Muscle layer of duodenum (tissue), 2 donors: ENCODE measurements at regions not wholly inside any gene's neighbourhood (a gene's known extent, or its start where the extent isn't known, plus 50 kb on each side); places are given as distances from the start of the nearest gene placed in this dataset.

Source experiments
- H3K27ac ChIP-seq: one replicate; pipeline ENCODE4 v1.7.0; 2013; ENCODE audit warnings: mild to moderate bottlenecking, low read length
- H3K27me3 ChIP-seq: one replicate; pipeline ENCODE4 v1.7.0; 2013; ENCODE audit warnings: low read depth, mild to moderate bottlenecking, control low read depth, low read length
- H3K36me3 ChIP-seq, 2 donors: one replicate each; pipeline ENCODE4 v1.7.0; 2013; ENCODE audit warnings: low read length in 2 of 2, control low read depth in 1 of 2, mild to moderate bottlenecking in 1 of 2; ENCODE audit not compliant: insufficient read depth in 2 of 2, control insufficient read depth in 1 of 2
- H3K4me1 ChIP-seq, 2 donors: one replicate each; pipeline ENCODE4 v1.7.0; 2013; ENCODE audit warnings: low read length in 2 of 2, mild to moderate bottlenecking in 2 of 2, control low read depth in 1 of 2, moderate library complexity in 1 of 2; ENCODE audit not compliant: insufficient read depth in 2 of 2, control insufficient read depth in 1 of 2
- H3K4me3 ChIP-seq, 2 donors: one replicate each; pipeline ENCODE4 v1.7.0; 2013; ENCODE audit warnings: low read length in 2 of 2, low read depth in 1 of 2, mild to moderate bottlenecking in 1 of 2
- H3K9me3 ChIP-seq, 2 donors: one replicate each; pipeline ENCODE4 v1.7.0; 2013; ENCODE audit warnings: low read length in 2 of 2, control low read depth in 1 of 2, mild to moderate bottlenecking in 1 of 2; ENCODE audit not compliant: control insufficient read depth in 1 of 2
- donor health status: healthy.

- Histone ChIP-seq H3K27me3 (no peaks in the 10 kb centered on the region), H3K27ac (no peak overlapping the region), H3K36me3 (no peaks in the 10 kb centered on the region), H3K4me1 (no peaks in the 10 kb centered on the region), H3K9me3 (no peaks in the 10 kb centered on the region), H3K4me3 (no peak overlapping the region)
Measured at GRCh38 chr2:21353879-21354679, 230.3 kb downstream of the TDRD15 start.

- Histone ChIP-seq H3K9me3 (no peaks in the 10 kb centered on the region), H3K36me3 (no peaks in the 10 kb centered on the region), H3K27ac (no peak overlapping the region), H3K4me1 (no peaks in the 10 kb centered on the region), H3K27me3 (no peaks in the 10 kb centered on the region), H3K4me3 (no peak overlapping the region)
Measured at GRCh38 chr2:21356086-21356856, 232.5 kb downstream of the TDRD15 start.

- Histone ChIP-seq H3K4me3 (no peak overlapping the region), H3K9me3 (no peaks in the 10 kb centered on the region), H3K4me1 (no peaks in the 10 kb centered on the region), H3K36me3 (no peaks in the 10 kb centered on the region), H3K27ac (no peak overlapping the region), H3K27me3 (no peaks in the 10 kb centered on the region)
Measured at GRCh38 chr2:21356857-21357255, 233.1 kb downstream of the TDRD15 start.

GRCh38 chr2:21358976-21359375 lies 235.2 kb downstream of the TDRD15 start:
- H3K27ac ChIP-seq, result no peak overlapping the region
- no peaks in the 10 kb centered on the region for H3K4me1 ChIP-seq
- H3K36me3 ChIP-seq, result no peaks in the 10 kb centered on the region
- H3K27me3 ChIP-seq, result no peaks in the 10 kb centered on the region
- no peaks in the 10 kb centered on the region for H3K9me3 ChIP-seq
- H3K4me3 ChIP-seq, result no peak overlapping the region

GRCh38 chr2:21361384-21361783 lies 237.6 kb downstream of the TDRD15 start:
- H3K27me3 ChIP-seq, result no peaks in the 10 kb centered on the region
- no peaks in the 10 kb centered on the region for H3K36me3 ChIP-seq
- no peaks in the 10 kb centered on the region for H3K9me3 ChIP-seq
- H3K4me1 ChIP-seq, result no peaks in the 10 kb centered on the region
- no peak overlapping the region for H3K27ac ChIP-seq
- H3K4me3 ChIP-seq, result no peak overlapping the region

GRCh38 chr2:21361957-21362486 lies 238.3 kb downstream of the TDRD15 start:
- Histone ChIP-seq H3K4me1 (no peaks in the 10 kb centered on the region), H3K27ac (no peak overlapping the region)

GRCh38 chr2:21363364-21363763 lies 239.6 kb downstream of the TDRD15 start:
- Histone ChIP-seq H3K27me3 (no peaks in the 10 kb centered on the region), H3K4me1 (no peaks in the 10 kb centered on the region), H3K36me3 (no peaks in the 10 kb centered on the region), H3K27ac (no peak overlapping the region), H3K4me3 (no peak overlapping the region), H3K9me3 (no peaks in the 10 kb centered on the region)

More at GRCh38 chr2:21361957-21362486, 238.3 kb downstream of the TDRD15 start:
- Histone ChIP-seq H3K4me3 (no peak overlapping the region), H3K27me3 (no peaks in the 10 kb centered on the region), H3K9me3 (no peaks in the 10 kb centered on the region), H3K36me3 (no peaks in the 10 kb centered on the region)

- Histone ChIP-seq H3K27ac (no peak overlapping the region), H3K4me3 (no peak overlapping the region), H3K4me1 (no peaks in the 10 kb centered on the region), H3K36me3 (no peaks in the 10 kb centered on the region), H3K9me3 (no peaks in the 10 kb centered on the region), H3K27me3 (no peaks in the 10 kb centered on the region)
Measured at GRCh38 chr2:21367421-21367820, 243.7 kb downstream of the TDRD15 start.

GRCh38 chr2:21369787-21370186 lies 246.0 kb downstream of the TDRD15 start:
- no peaks in the 10 kb centered on the region for H3K4me1 ChIP-seq
- no peaks in the 10 kb centered on the region for H3K9me3 ChIP-seq
- no peak overlapping the region for H3K4me3 ChIP-seq
- H3K27ac ChIP-seq, result no peak overlapping the region
- no peaks in the 10 kb centered on the region for H3K27me3 ChIP-seq
- no peaks in the 10 kb centered on the region for H3K36me3 ChIP-seq

- Histone ChIP-seq H3K4me3 (no peak overlapping the region), H3K27ac (no peak overlapping the region), H3K9me3 (no peaks in the 10 kb centered on the region), H3K4me1 (no peaks in the 10 kb centered on the region), H3K36me3 (no peaks in the 10 kb centered on the region), H3K27me3 (no peaks in the 10 kb centered on the region)
Measured at GRCh38 chr2:21371499-21372003, 247.8 kb downstream of the TDRD15 start.

GRCh38 chr2:21372654-21373053 lies 248.9 kb downstream of the TDRD15 start:
- Histone ChIP-seq H3K27ac (no peak overlapping the region), H3K9me3 (no peaks in the 10 kb centered on the region), H3K36me3 (no peaks in the 10 kb centered on the region), H3K4me3 (no peak overlapping the region), H3K4me1 (no peaks in the 10 kb centered on the region), H3K27me3 (no peaks in the 10 kb centered on the region)
